SH-SY5Y (cell line): ENCODE measurements at regions not wholly inside any gene's neighbourhood (a gene's known extent, or its start where the extent isn't known, plus 50 kb on each side); places are given as distances from the start of the nearest gene placed in this dataset.

Source experiments
- GATA2 ChIP-seq: IDR thresholded peaks from 2 replicates; pipeline ENCODE4 v1.6.1; 2011; ENCODE audit warnings: mild to moderate bottlenecking, low read depth, low read length
- GATA3 ChIP-seq: IDR thresholded peaks from 2 replicates; pipeline ENCODE4 v1.6.1; 2011; ENCODE audit warnings: low read depth, mild to moderate bottlenecking, low read length, moderate library complexity

GRCh38 chr13:75231235-75231634 is 250.7 kb downstream of the TBC1D4 start:
- no peak for TF ChIP-seq GATA2
- TF ChIP-seq GATA3: no peak

- no peak for TF ChIP-seq GATA3
- no peak for TF ChIP-seq GATA2
Measured at GRCh38 chr13:75226733-75227435, 255.1 kb downstream of the TBC1D4 start.

- no peak for TF ChIP-seq GATA2
- no peak for TF ChIP-seq GATA3
Measured at GRCh38 chr13:75226092-75226491, 255.9 kb downstream of the TBC1D4 start.

GRCh38 chr13:75225288-75226032 is 256.5 kb downstream of the TBC1D4 start:
- no peak for TF ChIP-seq GATA3
- TF ChIP-seq GATA2: no peak

- no peak for TF ChIP-seq GATA3
- TF ChIP-seq GATA2: no peak
Measured at GRCh38 chr13:75224053-75224742, 257.8 kb downstream of the TBC1D4 start.

GRCh38 chr13:75222031-75222430 is 259.9 kb downstream of the TBC1D4 start:
- TF ChIP-seq GATA3 (no peak), GATA2 (no peak)

- TF ChIP-seq GATA2 (no peak), GATA3 (no peak)
Measured at GRCh38 chr13:75220861-75221260, 261.1 kb downstream of the TBC1D4 start.

GRCh38 chr13:75220238-75220542 is 261.8 kb downstream of the TBC1D4 start:
- no peak for TF ChIP-seq GATA2
- no peak for TF ChIP-seq GATA3

GRCh38 chr13:75219479-75220237 is 262.3 kb downstream of the TBC1D4 start:
- TF ChIP-seq GATA3 (no peak), GATA2 (peak; percentile 15; the same call in 1 of the 2 replicates)

- TF ChIP-seq GATA2 (no peak), GATA3 (no peak)
Measured at GRCh38 chr13:75217949-75218348, 264.0 kb downstream of the TBC1D4 start.

GRCh38 chr13:75216038-75216437 is 265.9 kb downstream of the TBC1D4 start:
- TF ChIP-seq GATA3 (no peak), GATA2 (peak; percentile 47; the same call in 1 of the 2 replicates)

GRCh38 chr13:75214846-75215245 is 267.1 kb downstream of the TBC1D4 start:
- TF ChIP-seq GATA2 (no peak), GATA3 (no peak)

- TF ChIP-seq GATA3: no peak
- TF ChIP-seq GATA2: no peak
Measured at GRCh38 chr13:75202981-75203380, 279.0 kb downstream of the TBC1D4 start.

- TF ChIP-seq GATA2 (no peak), GATA3 (no peak)
Measured at GRCh38 chr13:75197803-75198202, 284.2 kb downstream of the TBC1D4 start.
